ENCODE measurements at regions not wholly inside any gene's neighbourhood (a gene's known extent, or its start where the extent isn't known, plus 50 kb on each side); places are given as distances from the start of the nearest gene placed in this dataset.
"Not testable (repeated sequence)": the region's sequence is repeated elsewhere in the genome, so short reads cannot be mapped to it uniquely, and the experiment has no call there.

- H3K27ac ChIP-seq: no peak overlapping the region
- TF ChIP-seq, protein P1, sequence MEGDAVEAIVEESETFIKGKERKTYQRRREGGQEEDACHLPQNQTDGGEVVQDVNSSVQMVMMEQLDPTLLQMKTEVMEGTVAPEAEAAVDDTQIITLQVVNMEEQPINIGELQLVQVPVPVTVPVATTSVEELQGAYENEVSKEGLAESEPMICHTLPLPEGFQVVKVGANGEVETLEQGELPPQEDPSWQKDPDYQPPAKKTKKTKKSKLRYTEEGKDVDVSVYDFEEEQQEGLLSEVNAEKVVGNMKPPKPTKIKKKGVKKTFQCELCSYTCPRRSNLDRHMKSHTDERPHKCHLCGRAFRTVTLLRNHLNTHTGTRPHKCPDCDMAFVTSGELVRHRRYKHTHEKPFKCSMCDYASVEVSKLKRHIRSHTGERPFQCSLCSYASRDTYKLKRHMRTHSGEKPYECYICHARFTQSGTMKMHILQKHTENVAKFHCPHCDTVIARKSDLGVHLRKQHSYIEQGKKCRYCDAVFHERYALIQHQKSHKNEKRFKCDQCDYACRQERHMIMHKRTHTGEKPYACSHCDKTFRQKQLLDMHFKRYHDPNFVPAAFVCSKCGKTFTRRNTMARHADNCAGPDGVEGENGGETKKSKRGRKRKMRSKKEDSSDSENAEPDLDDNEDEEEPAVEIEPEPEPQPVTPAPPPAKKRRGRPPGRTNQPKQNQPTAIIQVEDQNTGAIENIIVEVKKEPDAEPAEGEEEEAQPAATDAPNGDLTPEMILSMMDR (IDR thresholded peaks at IDR 0.05): no peak
- no peak for TF ChIP-seq EP300 (IDR thresholded peaks at IDR 0.05)
- TF ChIP-seq POLR2AphosphoS5 (IDR thresholded peaks at IDR 0.05): no peak
- no peak for TF ChIP-seq POLR2A (IDR thresholded peaks at IDR 0.05)
- no peak overlapping the region for H3K4me3 ChIP-seq
- no peak for ATAC-seq
- no peaks in the 10 kb centered on the region for H3K36me3 ChIP-seq
- H3K9me3 ChIP-seq: no peaks in the 10 kb centered on the region
- H3K27me3 ChIP-seq: no peaks in the 10 kb centered on the region
- H3K4me1 ChIP-seq: no peaks in the 10 kb centered on the region
Observed at GRCh38 chr3:53420831-53421230, 73.5 kb upstream of the DCP1A start.

- Histone ChIP-seq H3K27me3 (no peaks in the 10 kb centered on the region), H3K27ac (no peak overlapping the region), H3K36me3 (no peaks in the 10 kb centered on the region), H3K4me3 (no peak overlapping the region), H3K4me1 (no peaks in the 10 kb centered on the region), H3K9me3 (no peaks in the 10 kb centered on the region)
- ATAC-seq: no peak
- TF ChIP-seq POLR2AphosphoS5 (IDR thresholded peaks at IDR 0.05): no peak
- TF ChIP-seq, protein P1 (IDR thresholded peaks at IDR 0.05): no peak
- no peak for TF ChIP-seq EP300 (IDR thresholded peaks at IDR 0.05)
- TF ChIP-seq POLR2A (IDR thresholded peaks at IDR 0.05): no peak
- WGBS, 2 donors (ENCODE audit: low coverage in 1 of 2): 100% methylated on average over 1 of the region's 2 CpGs; no CpG with 5 or more reads in 1 of the 2 donors
Observed at GRCh38 chr3:53422954-53423698, 71.3 kb upstream of the CACNA1D start.

DNA sequence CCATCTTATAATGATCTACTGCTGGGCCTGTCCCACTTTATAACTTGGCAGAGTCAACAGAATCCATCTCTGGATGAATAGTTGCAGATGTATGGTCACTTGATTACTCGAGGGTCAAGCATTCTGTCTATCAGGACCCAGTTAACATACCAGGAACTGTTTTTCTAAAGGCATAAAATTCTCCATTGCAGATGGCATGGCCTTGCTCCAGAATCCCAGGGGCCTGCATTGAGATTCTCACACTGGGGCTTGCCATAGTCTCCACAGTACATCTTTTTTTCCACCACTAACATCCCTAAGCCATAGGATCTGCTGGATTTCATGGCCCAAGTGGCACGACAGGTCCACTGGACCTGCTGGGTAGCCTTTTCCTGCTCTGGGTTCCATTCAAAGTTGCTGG is 68.5 kb upstream of the CACNA1D start:
- Histone ChIP-seq H3K4me1 (no peaks in the 10 kb centered on the region), H3K27me3 (no peaks in the 10 kb centered on the region), H3K9me3 (no peaks in the 10 kb centered on the region), H3K4me3 (no peak overlapping the region), H3K36me3 (no peaks in the 10 kb centered on the region), H3K27ac (no peak overlapping the region)
- WGBS, 2 donors (ENCODE audit: low coverage in 1 of 2): 17 to 79% methylated on average over 1 to 2 of the region's 2 CpGs
- no peak for ATAC-seq
- TF ChIP-seq POLR2A (IDR thresholded peaks at IDR 0.05) (no peak), EP300 (IDR thresholded peaks at IDR 0.05) (no peak), POLR2AphosphoS5 (IDR thresholded peaks at IDR 0.05) (no peak)
- TF ChIP-seq, protein P1 (IDR thresholded peaks at IDR 0.05): no peak

DNA sequence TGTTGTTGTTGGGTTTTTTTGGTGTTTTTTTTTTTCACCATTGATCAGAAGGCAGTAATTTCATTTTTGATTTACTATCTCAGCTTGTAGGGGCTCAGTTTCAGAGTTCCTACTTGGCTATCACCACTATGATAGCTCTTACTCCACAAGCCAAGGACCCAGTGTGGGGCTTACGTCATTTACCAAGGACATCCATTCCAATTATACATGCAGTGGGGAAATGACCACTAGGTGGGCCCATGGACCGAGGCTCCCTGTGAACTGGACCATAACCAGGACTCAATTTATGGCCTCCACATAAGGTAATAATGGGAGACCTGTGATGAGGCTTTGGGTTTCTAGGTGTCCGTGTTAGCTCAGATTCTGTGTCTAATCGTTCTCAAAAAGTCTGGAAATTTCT is 67.5 kb upstream of the CACNA1D start:
- H3K27ac ChIP-seq: no peak overlapping the region
- no peaks in the 10 kb centered on the region for H3K4me1 ChIP-seq
- no peak overlapping the region for H3K4me3 ChIP-seq
- H3K9me3 ChIP-seq: no peaks in the 10 kb centered on the region
- no peak for ATAC-seq
- 62 to 100% methylated on average over 1 to 4 of the region's 4 CpGs for WGBS, 2 donors (ENCODE audit: low coverage in 1 of 2)
- H3K27me3 ChIP-seq: no peaks in the 10 kb centered on the region
- no peaks in the 10 kb centered on the region for H3K36me3 ChIP-seq
- TF ChIP-seq EP300 (IDR thresholded peaks at IDR 0.05) (no peak), POLR2AphosphoS5 (IDR thresholded peaks at IDR 0.05) (no peak)
- TF ChIP-seq, protein P1 (IDR thresholded peaks at IDR 0.05): peak in 1 of 4 experiments; percentile 18

GRCh38 chr3:53436828-53437227 is 57.6 kb upstream of the CACNA1D start:
- Histone ChIP-seq H3K27me3 (no peaks in the 10 kb centered on the region), H3K4me3 (no peak overlapping the region), H3K4me1 (no peaks in the 10 kb centered on the region), H3K36me3 (no peaks in the 10 kb centered on the region), H3K9me3 (no peaks in the 10 kb centered on the region), H3K27ac (no peak overlapping the region)
- 83 to 94% methylated on average over 3 to 4 of the region's 4 CpGs for whole genome bisulfite sequencing, 2 donors (ENCODE audit: low coverage in 1 of 2)
- TF ChIP-seq POLR2AphosphoS5 (IDR thresholded peaks at IDR 0.05) (no peak), POLR2A (IDR thresholded peaks at IDR 0.05) (no peak), EP300 (IDR thresholded peaks at IDR 0.05) (no peak)
- TF ChIP-seq, protein P1 (IDR thresholded peaks at IDR 0.05): no peak
- no peak for ATAC-seq

- H3K4me1 ChIP-seq, H3K27ac ChIP-seq, ATAC-seq, H3K36me3 ChIP-seq, H3K9me3 ChIP-seq, H3K4me3 ChIP-seq, H3K27me3 ChIP-seq: not testable (repeated sequence)
- 75 to 81% methylated on average over 1 to 3 of the region's 3 CpGs for WGBS, 2 donors (ENCODE audit: low coverage in 1 of 2)
Observed at GRCh38 chr3:53442863-53443262, 51.5 kb upstream of the CACNA1D start.
